ENCODE measurements at regions not wholly inside any gene's neighbourhood (a gene's known extent, or its start where the extent isn't known, plus 50 kb on each side); places are given as distances from the start of the nearest gene placed in this dataset.

GRCh38 chr11:134677397-134677822 is 265.4 kb upstream of the B3GAT1 start:
- no peak for DNase-seq

DNA sequence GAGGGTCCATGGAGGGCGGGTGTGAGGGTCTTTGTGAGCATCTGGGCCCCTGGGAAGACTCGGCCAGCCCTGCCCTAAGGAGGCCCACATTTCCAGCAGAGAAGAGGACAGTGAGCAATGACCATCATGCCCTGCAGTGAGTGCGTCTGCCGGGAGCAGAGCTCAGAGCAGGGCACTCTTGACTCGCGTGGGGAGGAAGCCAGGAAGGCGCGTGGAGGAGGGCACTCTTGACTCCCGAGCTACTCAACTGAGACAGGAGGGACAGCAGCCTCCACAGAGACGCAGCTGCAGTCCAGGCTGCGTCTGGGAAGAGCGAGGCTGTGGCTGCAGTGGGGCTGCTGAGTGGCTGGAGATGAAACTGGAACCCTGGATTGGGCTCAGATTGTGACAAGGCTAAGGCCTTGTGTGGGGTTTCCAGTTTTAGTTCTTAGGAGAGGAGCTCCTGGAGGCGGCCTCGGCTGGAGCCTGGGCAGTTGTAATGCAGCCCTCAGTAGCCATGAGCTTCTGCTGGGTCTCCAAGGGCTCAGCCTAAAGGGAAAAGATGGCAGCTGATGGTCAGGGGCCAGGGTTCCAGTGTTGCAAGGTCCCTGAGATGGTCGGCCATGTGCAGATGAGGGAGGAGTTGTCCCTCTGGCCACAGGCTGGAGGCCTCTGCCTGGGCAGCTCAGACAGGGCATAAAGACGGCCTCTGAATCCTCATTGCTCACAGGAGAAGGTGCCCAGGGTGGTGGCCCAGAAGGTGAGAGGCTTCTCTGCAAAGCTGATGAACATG is 264.7 kb upstream of the B3GAT1 start:
- no peak for DNase-seq

DNA sequence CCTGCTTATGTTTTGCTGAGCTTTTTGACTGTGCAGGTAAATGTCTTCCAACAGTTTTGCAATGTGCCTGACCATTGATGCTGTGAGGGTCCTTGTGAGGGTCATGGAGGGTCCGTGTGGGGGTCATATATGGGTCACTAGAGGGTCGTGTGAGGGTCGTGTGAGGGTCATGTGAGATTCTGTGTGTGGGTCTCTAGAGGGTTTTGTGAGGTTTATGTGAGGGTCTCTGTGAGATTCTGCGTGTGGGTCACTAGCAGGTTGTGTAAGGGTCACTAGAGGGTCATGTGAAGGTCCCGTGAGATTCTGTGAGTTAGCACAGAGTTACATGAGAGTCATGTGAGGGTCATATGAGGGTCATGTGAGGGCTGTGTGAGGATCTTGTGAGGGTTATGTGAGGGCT is 263.9 kb upstream of the B3GAT1 start:
- no peak for DNase-seq

DNA sequence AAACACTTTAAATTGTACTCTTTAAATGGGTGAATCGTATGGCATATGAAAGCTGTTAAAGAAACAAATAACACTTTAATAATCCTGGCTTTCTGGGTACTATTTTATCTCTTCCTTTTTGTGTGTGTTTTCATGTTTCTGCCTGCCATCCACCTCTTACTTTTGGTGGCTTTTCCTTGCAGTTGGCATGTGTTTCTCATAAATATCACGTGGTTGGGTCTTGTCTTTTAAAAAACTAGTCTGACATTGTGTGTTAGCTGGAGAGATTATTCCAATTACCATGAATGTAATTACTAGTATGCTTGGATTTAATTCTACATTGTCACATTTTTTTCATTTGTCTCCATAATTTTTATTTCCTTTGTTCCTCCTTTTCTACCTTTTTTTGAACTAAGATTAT is 262.9 kb upstream of the B3GAT1 start:
- DNase-seq = no peak

DNA sequence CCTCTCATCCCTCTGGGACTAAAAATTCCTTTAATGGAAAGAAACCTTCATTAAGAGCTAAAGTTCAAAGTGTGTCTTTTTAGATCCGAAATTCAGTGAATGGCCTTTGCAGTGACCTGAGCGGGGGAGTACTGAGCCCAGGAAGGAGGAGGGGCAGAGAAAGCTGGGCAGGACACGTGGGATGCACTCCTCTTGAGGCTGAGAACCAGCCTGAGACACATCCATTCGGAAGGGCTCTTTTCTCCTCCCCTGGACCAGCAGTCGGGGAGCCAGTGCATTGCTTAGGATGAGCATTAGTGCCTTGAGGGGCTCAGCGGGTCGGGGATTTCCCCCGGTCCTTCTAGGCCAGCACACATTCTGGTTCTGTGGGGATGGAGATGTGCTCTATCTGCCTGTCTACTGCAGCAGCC is 258.9 kb upstream of the B3GAT1 start:
- no peak for DNase-seq

DNA sequence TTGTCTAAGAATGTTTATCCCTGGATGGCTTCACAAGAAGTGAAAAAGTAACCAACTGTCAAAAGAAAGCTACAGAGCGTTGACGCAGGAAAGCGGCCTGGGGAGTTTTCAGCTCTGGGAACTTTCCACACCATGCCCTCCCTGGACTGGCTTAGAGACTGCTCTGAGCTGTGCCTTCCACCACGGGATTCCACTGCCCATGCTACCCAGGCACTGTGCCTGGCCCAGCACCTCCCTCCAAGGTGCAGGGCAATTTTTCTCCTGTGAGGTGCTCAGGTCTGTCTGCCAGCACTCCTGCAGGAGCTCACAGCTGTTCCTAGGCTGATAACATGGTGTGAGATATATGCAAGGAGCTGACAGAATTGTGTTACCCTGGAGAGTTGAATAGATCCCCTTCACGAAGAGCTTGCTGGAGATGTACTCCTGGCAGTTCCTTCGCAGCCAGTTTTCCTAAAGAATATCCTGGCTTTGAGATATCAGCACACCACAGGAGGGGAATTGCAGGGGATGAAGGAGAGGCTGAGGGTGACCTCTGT is 258.3 kb upstream of the B3GAT1 start:
- DNase-seq = no peak

DNA sequence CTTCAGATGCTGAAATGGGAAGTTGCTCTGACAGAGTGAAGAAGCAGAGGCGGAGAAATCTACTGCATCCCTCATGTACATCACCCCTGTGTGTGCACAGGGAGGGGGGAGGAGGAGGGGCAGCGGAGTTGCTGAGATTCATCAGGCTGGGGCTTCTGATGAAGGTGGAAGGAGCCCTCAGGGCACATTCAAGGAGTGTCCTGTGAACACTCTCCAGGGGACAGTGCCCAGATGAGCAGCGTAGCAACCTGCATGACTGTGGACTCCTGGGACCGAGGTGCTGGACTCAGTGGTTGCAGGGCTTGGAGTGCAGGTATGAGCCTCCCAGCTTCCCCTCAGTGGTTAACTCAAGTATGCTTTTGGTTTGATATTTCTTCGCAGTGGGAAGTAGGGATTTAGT is 257.8 kb upstream of the B3GAT1 start:
- DNase-seq = no peak

DNA sequence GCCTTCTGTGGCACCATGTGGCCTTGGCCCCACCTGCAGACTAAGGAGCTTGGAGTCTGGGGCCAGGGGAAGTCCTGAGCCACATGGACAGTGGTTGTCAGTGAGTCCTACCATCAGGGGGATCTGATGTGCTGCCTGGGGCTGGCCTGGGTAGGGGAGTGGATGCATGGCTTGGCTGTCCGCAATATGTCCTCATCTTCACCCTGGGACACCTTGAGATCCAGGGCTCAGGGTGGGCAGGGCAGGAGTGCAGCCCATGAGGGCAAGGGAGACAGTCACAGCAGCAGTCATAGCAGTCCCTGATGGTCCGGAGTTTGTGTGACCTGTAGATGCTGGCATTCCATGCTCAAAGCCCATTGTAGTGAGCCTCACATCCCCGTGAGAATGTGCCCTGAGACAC is 256.8 kb upstream of the B3GAT1 start:
- DNase-seq = no peak

DNA sequence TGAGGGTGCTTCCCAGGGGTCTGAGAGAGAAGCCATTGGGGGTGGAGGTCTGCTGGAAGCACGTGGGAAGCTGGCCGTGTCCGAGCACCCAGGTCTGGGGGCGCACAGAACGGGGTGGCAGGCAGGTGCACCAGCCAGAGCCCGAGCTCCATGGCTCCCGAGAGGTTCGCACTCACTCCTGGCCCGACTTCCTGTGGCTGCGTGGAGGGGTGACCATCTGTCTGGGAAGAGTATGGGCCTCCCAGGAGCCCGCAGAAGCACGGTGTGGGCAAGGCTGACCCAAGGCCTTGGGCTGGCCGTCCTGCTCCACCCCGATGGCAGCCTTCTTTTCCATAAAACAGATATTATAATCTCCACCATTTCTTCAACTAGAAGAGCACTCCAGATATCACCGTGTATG is 256.0 kb upstream of the B3GAT1 start:
- no peak for DNase-seq

DNA sequence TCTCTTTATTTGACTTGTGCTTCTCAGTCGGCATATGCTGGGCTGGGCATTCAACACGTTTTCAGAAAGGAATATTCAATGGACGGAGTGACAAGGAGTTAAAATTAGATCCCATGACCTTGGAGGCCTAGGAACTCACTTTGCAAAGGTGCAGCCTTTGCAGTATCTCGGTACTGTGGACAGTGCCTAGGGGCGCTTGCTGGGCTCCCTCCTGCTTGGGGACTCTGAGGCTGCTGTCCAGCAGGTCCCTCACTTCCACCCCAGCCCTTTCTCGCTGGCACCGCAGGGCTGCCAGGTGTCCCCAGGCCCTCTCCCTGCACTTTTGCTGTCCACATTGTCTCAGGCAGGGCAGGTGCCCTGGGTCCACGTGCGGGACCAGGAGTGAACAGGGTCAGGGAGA is 255.5 kb upstream of the B3GAT1 start:
- DNase-seq = no peak

DNA sequence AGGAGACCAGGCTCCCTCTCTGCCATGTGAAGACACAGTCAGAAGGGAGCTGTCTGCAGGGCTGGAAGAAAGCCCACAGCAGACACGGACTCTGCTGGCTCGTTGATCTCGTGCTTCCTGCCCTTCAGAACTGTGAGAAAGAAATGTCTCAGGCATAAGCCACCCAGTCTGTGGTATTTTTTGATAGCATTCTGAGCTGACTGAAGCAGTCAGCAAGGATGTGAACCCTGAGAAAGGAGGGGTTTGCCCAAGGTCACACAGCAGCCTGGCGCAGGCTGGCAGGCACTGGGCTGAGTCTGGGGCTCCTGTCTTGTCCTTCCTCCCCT is 255.1 kb upstream of the B3GAT1 start:
- no peak for DNase-seq

- no peak for DNase-seq
These were observed 254.5 kb upstream of the B3GAT1 start for GRCh38 chr11:134666273-134667174.

GRCh38 chr11:134665571-134666270 is 253.7 kb upstream of the B3GAT1 start:
- DNase-seq = no peak

- no peak for DNase-seq
These were observed 253.1 kb upstream of the B3GAT1 start for GRCh38 chr11:134665188-134665535.

- DNase-seq = no peak
These were observed 252.6 kb upstream of the B3GAT1 start for GRCh38 chr11:134664447-134665187.

- no peak for DNase-seq
These were observed 251.7 kb upstream of the B3GAT1 start for GRCh38 chr11:134663506-134664313.

GRCh38 chr11:134662629-134663360 is 250.8 kb upstream of the B3GAT1 start:
- DNase-seq = no peak

DNA sequence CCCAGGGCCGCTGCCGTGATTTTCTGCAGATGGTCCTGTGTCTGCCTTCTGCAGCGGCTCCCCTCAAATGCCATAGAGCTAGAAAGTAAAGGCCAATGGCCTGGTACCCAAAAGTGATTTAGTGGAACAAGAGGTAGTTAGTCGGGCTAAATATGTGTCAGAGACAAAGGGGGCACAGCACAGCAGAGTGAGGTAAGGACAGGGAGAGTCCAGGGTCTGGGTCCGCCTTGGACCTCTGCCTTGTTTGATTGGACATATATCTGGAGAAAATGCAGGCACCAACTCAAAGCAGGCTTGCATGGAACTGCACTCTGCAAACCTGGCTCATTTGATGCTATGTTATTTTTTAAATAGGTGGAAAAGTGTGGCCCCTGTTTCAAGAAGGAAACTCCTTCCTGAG is 249.6 kb upstream of the B3GAT1 start:
- no peak for DNase-seq

GRCh38 chr11:134660416-134660815 is 248.4 kb upstream of the B3GAT1 start:
- no peak for DNase-seq

GRCh38 chr11:134659882-134660281 is 247.8 kb upstream of the B3GAT1 start:
- DNase-seq = no peak

All from stimulated activated naive CD4-positive, alpha-beta T cell (primary cell).